ENCODE measurements at regions not wholly inside any gene's neighbourhood (a gene's known extent, or its start where the extent isn't known, plus 50 kb on each side); places are given as distances from the start of the nearest gene placed in this dataset.

- no peak for TF ChIP-seq ZNF318 (CRISPR knock-in tag; IDR thresholded peaks at IDR 0.05)
- no peak for TF ChIP-seq SOX5 (CRISPR knock-in tag; IDR thresholded peaks at IDR 0.05; ENCODE audit: borderline replicate concordance)
- TF ChIP-seq PPARG (CRISPR knock-in tag; conservative IDR thresholded peaks at IDR 0.05): no peak
- TF ChIP-seq NFKBIZ (CRISPR knock-in tag; IDR thresholded peaks at IDR 0.05): no peak
- TF ChIP-seq CREBL2 (CRISPR knock-in tag; IDR thresholded peaks at IDR 0.05; ENCODE audit: borderline replicate concordance): no peak
- TF ChIP-seq ZNF335 (CRISPR knock-in tag; IDR thresholded peaks at IDR 0.05): no peak
- no peak for TF ChIP-seq RNF219 (CRISPR knock-in tag; IDR thresholded peaks at IDR 0.05)
- TF ChIP-seq FIP1L1 (IDR thresholded peaks at IDR 0.05; ENCODE audit: borderline replicate concordance, insufficient read depth, low read depth, low read length): no peak
- TF ChIP-seq KAT7 (CRISPR knock-in tag; IDR thresholded peaks at IDR 0.05; ENCODE audit: borderline replicate concordance): no peak
- TF ChIP-seq GPBP1L1 (CRISPR knock-in tag; IDR thresholded peaks at IDR 0.05): no peak
- no peak for TF ChIP-seq EHMT2 (IDR thresholded peaks at IDR 0.05; ENCODE audit: borderline replicate concordance, low read depth, low read length)
- TF ChIP-seq TFDP2 (CRISPR knock-in tag; IDR thresholded peaks at IDR 0.05): no peak
Observed at GRCh38 chr5:45800331-45800730, 104.2 kb upstream of the HCN1 start (continued).

Measured in HepG2 (cell line).